ENCODE measurements at regions not wholly inside any gene's neighbourhood (a gene's known extent, or its start where the extent isn't known, plus 50 kb on each side); places are given as distances from the start of the nearest gene placed in this dataset.

DNA sequence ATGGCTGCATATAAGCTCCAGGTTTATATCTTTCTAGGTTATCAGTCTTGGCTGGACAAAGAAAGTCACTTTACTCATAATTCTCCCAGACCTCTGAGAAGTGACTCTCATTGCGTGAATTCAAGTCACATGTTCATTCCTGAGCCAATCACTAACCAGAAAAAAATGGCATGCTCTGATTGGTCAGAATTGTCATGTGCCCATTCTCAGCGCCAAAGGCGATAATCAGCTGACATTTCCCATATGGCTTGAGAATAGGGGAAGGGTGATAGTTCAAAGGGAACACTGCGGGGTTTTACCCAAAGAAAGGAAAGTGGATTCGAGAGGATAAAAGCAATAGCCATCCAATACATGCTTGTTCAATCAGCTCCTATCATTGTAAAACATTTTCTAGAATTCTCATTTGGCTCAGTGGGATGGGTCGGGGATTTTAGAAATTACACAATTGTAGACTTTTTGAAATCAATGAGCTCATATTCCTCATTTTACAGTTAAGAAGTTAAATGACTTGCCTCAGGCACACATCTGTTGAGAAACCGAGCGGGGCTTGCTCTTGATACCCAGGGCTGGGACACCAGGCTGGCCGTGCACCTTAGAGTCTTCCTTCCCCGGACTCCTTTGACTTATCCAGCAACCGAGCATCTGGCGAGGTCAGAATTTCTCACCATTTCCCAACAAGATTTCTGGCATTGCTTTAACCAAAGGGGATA, 454.0 kb upstream of the TBX3 start (continued):
- TF ChIP-seq, protein P1, sequence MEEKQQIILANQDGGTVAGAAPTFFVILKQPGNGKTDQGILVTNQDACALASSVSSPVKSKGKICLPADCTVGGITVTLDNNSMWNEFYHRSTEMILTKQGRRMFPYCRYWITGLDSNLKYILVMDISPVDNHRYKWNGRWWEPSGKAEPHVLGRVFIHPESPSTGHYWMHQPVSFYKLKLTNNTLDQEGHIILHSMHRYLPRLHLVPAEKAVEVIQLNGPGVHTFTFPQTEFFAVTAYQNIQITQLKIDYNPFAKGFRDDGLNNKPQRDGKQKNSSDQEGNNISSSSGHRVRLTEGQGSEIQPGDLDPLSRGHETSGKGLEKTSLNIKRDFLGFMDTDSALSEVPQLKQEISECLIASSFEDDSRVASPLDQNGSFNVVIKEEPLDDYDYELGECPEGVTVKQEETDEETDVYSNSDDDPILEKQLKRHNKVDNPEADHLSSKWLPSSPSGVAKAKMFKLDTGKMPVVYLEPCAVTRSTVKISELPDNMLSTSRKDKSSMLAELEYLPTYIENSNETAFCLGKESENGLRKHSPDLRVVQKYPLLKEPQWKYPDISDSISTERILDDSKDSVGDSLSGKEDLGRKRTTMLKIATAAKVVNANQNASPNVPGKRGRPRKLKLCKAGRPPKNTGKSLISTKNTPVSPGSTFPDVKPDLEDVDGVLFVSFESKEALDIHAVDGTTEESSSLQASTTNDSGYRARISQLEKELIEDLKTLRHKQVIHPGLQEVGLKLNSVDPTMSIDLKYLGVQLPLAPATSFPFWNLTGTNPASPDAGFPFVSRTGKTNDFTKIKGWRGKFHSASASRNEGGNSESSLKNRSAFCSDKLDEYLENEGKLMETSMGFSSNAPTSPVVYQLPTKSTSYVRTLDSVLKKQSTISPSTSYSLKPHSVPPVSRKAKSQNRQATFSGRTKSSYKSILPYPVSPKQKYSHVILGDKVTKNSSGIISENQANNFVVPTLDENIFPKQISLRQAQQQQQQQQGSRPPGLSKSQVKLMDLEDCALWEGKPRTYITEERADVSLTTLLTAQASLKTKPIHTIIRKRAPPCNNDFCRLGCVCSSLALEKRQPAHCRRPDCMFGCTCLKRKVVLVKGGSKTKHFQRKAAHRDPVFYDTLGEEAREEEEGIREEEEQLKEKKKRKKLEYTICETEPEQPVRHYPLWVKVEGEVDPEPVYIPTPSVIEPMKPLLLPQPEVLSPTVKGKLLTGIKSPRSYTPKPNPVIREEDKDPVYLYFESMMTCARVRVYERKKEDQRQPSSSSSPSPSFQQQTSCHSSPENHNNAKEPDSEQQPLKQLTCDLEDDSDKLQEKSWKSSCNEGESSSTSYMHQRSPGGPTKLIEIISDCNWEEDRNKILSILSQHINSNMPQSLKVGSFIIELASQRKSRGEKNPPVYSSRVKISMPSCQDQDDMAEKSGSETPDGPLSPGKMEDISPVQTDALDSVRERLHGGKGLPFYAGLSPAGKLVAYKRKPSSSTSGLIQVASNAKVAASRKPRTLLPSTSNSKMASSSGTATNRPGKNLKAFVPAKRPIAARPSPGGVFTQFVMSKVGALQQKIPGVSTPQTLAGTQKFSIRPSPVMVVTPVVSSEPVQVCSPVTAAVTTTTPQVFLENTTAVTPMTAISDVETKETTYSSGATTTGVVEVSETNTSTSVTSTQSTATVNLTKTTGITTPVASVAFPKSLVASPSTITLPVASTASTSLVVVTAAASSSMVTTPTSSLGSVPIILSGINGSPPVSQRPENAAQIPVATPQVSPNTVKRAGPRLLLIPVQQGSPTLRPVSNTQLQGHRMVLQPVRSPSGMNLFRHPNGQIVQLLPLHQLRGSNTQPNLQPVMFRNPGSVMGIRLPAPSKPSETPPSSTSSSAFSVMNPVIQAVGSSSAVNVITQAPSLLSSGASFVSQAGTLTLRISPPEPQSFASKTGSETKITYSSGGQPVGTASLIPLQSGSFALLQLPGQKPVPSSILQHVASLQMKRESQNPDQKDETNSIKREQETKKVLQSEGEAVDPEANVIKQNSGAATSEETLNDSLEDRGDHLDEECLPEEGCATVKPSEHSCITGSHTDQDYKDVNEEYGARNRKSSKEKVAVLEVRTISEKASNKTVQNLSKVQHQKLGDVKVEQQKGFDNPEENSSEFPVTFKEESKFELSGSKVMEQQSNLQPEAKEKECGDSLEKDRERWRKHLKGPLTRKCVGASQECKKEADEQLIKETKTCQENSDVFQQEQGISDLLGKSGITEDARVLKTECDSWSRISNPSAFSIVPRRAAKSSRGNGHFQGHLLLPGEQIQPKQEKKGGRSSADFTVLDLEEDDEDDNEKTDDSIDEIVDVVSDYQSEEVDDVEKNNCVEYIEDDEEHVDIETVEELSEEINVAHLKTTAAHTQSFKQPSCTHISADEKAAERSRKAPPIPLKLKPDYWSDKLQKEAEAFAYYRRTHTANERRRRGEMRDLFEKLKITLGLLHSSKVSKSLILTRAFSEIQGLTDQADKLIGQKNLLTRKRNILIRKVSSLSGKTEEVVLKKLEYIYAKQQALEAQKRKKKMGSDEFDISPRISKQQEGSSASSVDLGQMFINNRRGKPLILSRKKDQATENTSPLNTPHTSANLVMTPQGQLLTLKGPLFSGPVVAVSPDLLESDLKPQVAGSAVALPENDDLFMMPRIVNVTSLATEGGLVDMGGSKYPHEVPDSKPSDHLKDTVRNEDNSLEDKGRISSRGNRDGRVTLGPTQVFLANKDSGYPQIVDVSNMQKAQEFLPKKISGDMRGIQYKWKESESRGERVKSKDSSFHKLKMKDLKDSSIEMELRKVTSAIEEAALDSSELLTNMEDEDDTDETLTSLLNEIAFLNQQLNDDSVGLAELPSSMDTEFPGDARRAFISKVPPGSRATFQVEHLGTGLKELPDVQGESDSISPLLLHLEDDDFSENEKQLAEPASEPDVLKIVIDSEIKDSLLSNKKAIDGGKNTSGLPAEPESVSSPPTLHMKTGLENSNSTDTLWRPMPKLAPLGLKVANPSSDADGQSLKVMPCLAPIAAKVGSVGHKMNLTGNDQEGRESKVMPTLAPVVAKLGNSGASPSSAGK (IDR thresholded peaks at IDR 0.05) = peak; percentile 74
- no peak for TF ChIP-seq RBM15 (IDR thresholded peaks at IDR 0.05; ENCODE audit: insufficient read depth, low read length)
- no peak for TF ChIP-seq ZBTB7A (IDR thresholded peaks at IDR 0.05; ENCODE audit: borderline replicate concordance, control insufficient read depth, low read depth, low read length)
- TF ChIP-seq ZNF239 (CRISPR knock-in tag; IDR thresholded peaks at IDR 0.05) = 0 out of 2 replicates have a peak, but pooled peaks have one; percentile 36
- TF ChIP-seq CBX3 (IDR thresholded peaks at IDR 0.05; ENCODE audit: borderline replicate concordance in 1 of 2, low read length in 2 of 2) = peak in 1 of 2 experiments; percentile 61; a peak in 1 of 3 replicates
- TF ChIP-seq, protein P2, sequence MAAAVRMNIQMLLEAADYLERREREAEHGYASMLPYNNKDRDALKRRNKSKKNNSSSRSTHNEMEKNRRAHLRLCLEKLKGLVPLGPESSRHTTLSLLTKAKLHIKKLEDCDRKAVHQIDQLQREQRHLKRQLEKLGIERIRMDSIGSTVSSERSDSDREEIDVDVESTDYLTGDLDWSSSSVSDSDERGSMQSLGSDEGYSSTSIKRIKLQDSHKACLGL (CRISPR knock-in tag; IDR thresholded peaks at IDR 0.05; ENCODE audit: borderline replicate concordance, poor library complexity, severe bottlenecking) = no peak
- TF ChIP-seq TOE1 (IDR thresholded peaks at IDR 0.05; ENCODE audit: borderline replicate concordance) = peak; percentile 55; the same call in 1 of the 2 replicates
- no peak for TF ChIP-seq TOE1 (CRISPR knock-in tag; IDR thresholded peaks at IDR 0.05; ENCODE audit: borderline replicate concordance, low read depth)
- no peak for TF ChIP-seq ZFP1 (CRISPR knock-in tag; IDR thresholded peaks at IDR 0.05)

Data from K562 (cell line).